ENCODE measurements at regions not wholly inside any gene's neighbourhood (a gene's known extent, or its start where the extent isn't known, plus 50 kb on each side); places are given as distances from the start of the nearest gene placed in this dataset.

- no peak for TF ChIP-seq POLR2A (IDR thresholded peaks at IDR 0.05; ENCODE audit: low read length)
- TF ChIP-seq GATA1 (IDR thresholded peaks at IDR 0.05; ENCODE audit: low read depth, low read length) = no peak
- no peak for DNase-seq
These were observed 460.8 kb downstream of the KLF5 start for GRCh38 chr13:73519396-73520116.

- TF ChIP-seq GATA1 (IDR thresholded peaks at IDR 0.05; ENCODE audit: low read depth, low read length) (no peak), POLR2A (IDR thresholded peaks at IDR 0.05; ENCODE audit: low read length) (no peak)
- no peak for DNase-seq
These were observed 459.0 kb downstream of the KLF5 start for GRCh38 chr13:73517766-73518165.

- no peak for DNase-seq
- no peak for TF ChIP-seq GATA1 (IDR thresholded peaks at IDR 0.05; ENCODE audit: low read depth, low read length)
- TF ChIP-seq POLR2A (IDR thresholded peaks at IDR 0.05; ENCODE audit: low read length) = no peak
These were observed 457.9 kb downstream of the KLF5 start for GRCh38 chr13:73516731-73517130.

- DNase-seq = no peak
- TF ChIP-seq GATA1 (IDR thresholded peaks at IDR 0.05; ENCODE audit: low read depth, low read length) = no peak
- TF ChIP-seq POLR2A (IDR thresholded peaks at IDR 0.05; ENCODE audit: low read length) = no peak
These were observed 455.4 kb downstream of the KLF5 start for GRCh38 chr13:73514208-73514607.

- no peak for TF ChIP-seq POLR2A (IDR thresholded peaks at IDR 0.05; ENCODE audit: low read length)
- DNase-seq = no peak
These were observed 454.9 kb downstream of the KLF5 start for GRCh38 chr13:73513751-73514150.

GRCh38 chr13:73508841-73509240, 450.0 kb downstream of the KLF5 start:
- peak; percentile 2 to 9 for DNase-seq
- no peak for TF ChIP-seq POLR2A (IDR thresholded peaks at IDR 0.05; ENCODE audit: low read length)
- no peak for TF ChIP-seq GATA1 (IDR thresholded peaks at IDR 0.05; ENCODE audit: low read depth, low read length)

- no peak for DNase-seq
- no peak for TF ChIP-seq POLR2A (IDR thresholded peaks at IDR 0.05; ENCODE audit: low read length)
- TF ChIP-seq GATA1 (IDR thresholded peaks at IDR 0.05; ENCODE audit: low read depth, low read length) = no peak
These were observed 446.6 kb downstream of the KLF5 start for GRCh38 chr13:73505376-73505890.

- TF ChIP-seq GATA1 (IDR thresholded peaks at IDR 0.05; ENCODE audit: low read depth, low read length) = no peak
- DNase-seq = no peak
These were observed 440.9 kb downstream of the KLF5 start for GRCh38 chr13:73499695-73500094.

GRCh38 chr13:73497430-73497829, 438.6 kb downstream of the KLF5 start:
- TF ChIP-seq POLR2A (IDR thresholded peaks at IDR 0.05; ENCODE audit: low read length) (no peak), GATA1 (IDR thresholded peaks at IDR 0.05; ENCODE audit: low read depth, low read length) (no peak)
- no peak for DNase-seq

- TF ChIP-seq GATA1 (IDR thresholded peaks at IDR 0.05; ENCODE audit: low read depth, low read length) = no peak
- no peak for TF ChIP-seq POLR2A (IDR thresholded peaks at IDR 0.05; ENCODE audit: low read length)
- DNase-seq = no peak
These were observed 437.9 kb downstream of the KLF5 start for GRCh38 chr13:73496711-73497110.

GRCh38 chr13:73492811-73493210, 434.0 kb downstream of the KLF5 start:
- no peak for DNase-seq
- TF ChIP-seq POLR2A (IDR thresholded peaks at IDR 0.05; ENCODE audit: low read length) = no peak
- no peak for TF ChIP-seq GATA1 (IDR thresholded peaks at IDR 0.05; ENCODE audit: low read depth, low read length)

GRCh38 chr13:73482556-73482955, 423.8 kb downstream of the KLF5 start:
- no peak for DNase-seq
- no peak for TF ChIP-seq GATA1 (IDR thresholded peaks at IDR 0.05; ENCODE audit: low read depth, low read length)
- no peak for TF ChIP-seq POLR2A (IDR thresholded peaks at IDR 0.05; ENCODE audit: low read length)

GRCh38 chr13:73481886-73482445, 423.2 kb downstream of the KLF5 start:
- DNase-seq = no peak
- TF ChIP-seq POLR2A (IDR thresholded peaks at IDR 0.05; ENCODE audit: low read length) (no peak), GATA1 (IDR thresholded peaks at IDR 0.05; ENCODE audit: low read depth, low read length) (no peak)

- TF ChIP-seq POLR2A (IDR thresholded peaks at IDR 0.05; ENCODE audit: low read length) = no peak
- DNase-seq = no peak
These were observed 422.2 kb downstream of the KLF5 start for GRCh38 chr13:73480779-73481559.
